HuH-7.5 (cell line): ENCODE measurements at regions not wholly inside any gene's neighbourhood (a gene's known extent, or its start where the extent isn't known, plus 50 kb on each side); places are given as distances from the start of the nearest gene placed in this dataset.
"Not testable (repeated sequence)": the region's sequence is repeated elsewhere in the genome, so short reads cannot be mapped to it uniquely, and the experiment has no call there.

ENCODE experiments used
- DNase-seq: peaks from one replicate; pipeline ENCODE4 v3.0.0; 2011; ENCODE audit warnings: low spot score

GRCh38 chr16:26795184-26795583 is 271.5 kb upstream of the C16orf82 start:
- no peak for DNase-seq

- no peak for DNase-seq
These were observed 265.1 kb upstream of the C16orf82 start for GRCh38 chr16:26801628-26802027.

GRCh38 chr16:26802440-26802839 is 264.3 kb upstream of the C16orf82 start:
- DNase-seq: no peak

GRCh38 chr16:26802965-26803364 is 263.8 kb upstream of the C16orf82 start:
- no peak for DNase-seq

GRCh38 chr16:26806657-26807056 is 260.1 kb upstream of the C16orf82 start:
- DNase-seq: no peak

GRCh38 chr16:26809461-26809860 is 257.3 kb upstream of the C16orf82 start:
- DNase-seq: no peak

GRCh38 chr16:26816266-26816665 is 250.5 kb upstream of the C16orf82 start:
- DNase-seq: no peak

GRCh38 chr16:26816885-26817571 is 249.7 kb upstream of the C16orf82 start:
- DNase-seq: no peak

- no peak for DNase-seq
These were observed 248.3 kb upstream of the C16orf82 start for GRCh38 chr16:26818393-26818792.

- no peak for DNase-seq
These were observed 242.3 kb upstream of the C16orf82 start for GRCh38 chr16:26824469-26824868.

GRCh38 chr16:26826500-26826899 is 240.2 kb upstream of the C16orf82 start:
- DNase-seq: no peak

GRCh38 chr16:26827386-26827785 is 239.3 kb upstream of the C16orf82 start:
- no peak for DNase-seq

- DNase-seq: no peak
These were observed 236.1 kb upstream of the C16orf82 start for GRCh38 chr16:26830428-26831127.

- DNase-seq: not testable (repeated sequence)
These were observed 230.6 kb upstream of the C16orf82 start for GRCh38 chr16:26836114-26836513.

- DNase-seq: no peak
These were observed 227.8 kb upstream of the C16orf82 start for GRCh38 chr16:26838931-26839330.

- no peak for DNase-seq
These were observed 226.0 kb upstream of the C16orf82 start for GRCh38 chr16:26840691-26841090.

GRCh38 chr16:26856271-26856670 is 210.5 kb upstream of the C16orf82 start:
- no peak for DNase-seq

GRCh38 chr16:26856791-26857190 is 209.9 kb upstream of the C16orf82 start:
- no peak for DNase-seq

- no peak for DNase-seq
These were observed 209.4 kb upstream of the C16orf82 start for GRCh38 chr16:26857371-26857770.

- no peak for DNase-seq
These were observed 206.2 kb upstream of the C16orf82 start for GRCh38 chr16:26860506-26860905.

- no peak for DNase-seq
These were observed 202.8 kb upstream of the C16orf82 start for GRCh38 chr16:26863931-26864330.

- not testable (repeated sequence) for DNase-seq
These were observed 192.4 kb upstream of the C16orf82 start for GRCh38 chr16:26874318-26874717.

- no peak for DNase-seq
These were observed 189.3 kb upstream of the C16orf82 start for GRCh38 chr16:26877421-26877820.

GRCh38 chr16:26885674-26886073 is 181.1 kb upstream of the C16orf82 start:
- DNase-seq: no peak
